Neural cell (in vitro differentiated cells): ENCODE measurements at regions not wholly inside any gene's neighbourhood (a gene's known extent, or its start where the extent isn't known, plus 50 kb on each side); places are given as distances from the start of the nearest gene placed in this dataset.

ENCODE experiments used
- H2AFZ ChIP-seq: fragments of 200-600, 300-800 bp; sonication (generic), shearing (Covaris generic); 2 replicates; pipeline ENCODE4 v1.6.0; 2014; ENCODE audit warnings: low read depth, mild to moderate bottlenecking, antibody characterized with exemption, low read length, moderate library complexity
- H3F3A ChIP-seq: fragments of 200-600 bp; shearing (Covaris generic); 2 replicates; pipeline ENCODE4 v1.6.1; 2016; ENCODE audit warnings: mild to moderate bottlenecking, moderate library complexity, mixed read lengths, antibody characterized with exemption, low read length; ENCODE audit not compliant: insufficient read depth, poor library complexity, severe bottlenecking
- H3K27ac ChIP-seq: fragments of 200-600, 300-800 bp; sonication (generic), shearing (Covaris generic); 2 replicates; pipeline ENCODE4 v1.5.1; 2014; ENCODE audit warnings: mild to moderate bottlenecking, low read length, moderate library complexity
- H3K27me3 ChIP-seq: fragments of 300-800, 200-600 bp; sonication (generic), shearing (Covaris generic); 2 replicates; pipeline ENCODE4 v1.6.0; 2014; ENCODE audit warnings: mild to moderate bottlenecking, low read depth, low read length, moderate library complexity; ENCODE audit not compliant: insufficient read depth
- H3K36me3 ChIP-seq: fragments of 300-800, 200-600 bp; sonication (generic), shearing (Covaris generic); 2 replicates; pipeline ENCODE4 v1.5.1; 2014; ENCODE audit warnings: mild to moderate bottlenecking, antibody characterized with exemption, low read length, moderate library complexity; ENCODE audit not compliant: insufficient read depth
- H3K4me2 ChIP-seq: fragments of 300-800, 200-600 bp; sonication (generic), shearing (Covaris generic); 2 replicates; pipeline ENCODE4 v1.6.0; 2014; ENCODE audit warnings: mild to moderate bottlenecking, low read length
- H3K4me3 ChIP-seq: fragments of 300-800, 200-600 bp; sonication (generic), shearing (Covaris generic); 2 replicates; pipeline ENCODE4 v1.5.1; 2014; ENCODE audit warnings: mild to moderate bottlenecking, low read length, moderate library complexity
- H3K79me2 ChIP-seq: fragments of 200-600 bp; shearing (Covaris generic); replicated peaks from 2 replicates; pipeline ENCODE4 v1.6.0; 2014; ENCODE audit warnings: mild to moderate bottlenecking, low read length, moderate library complexity; ENCODE audit not compliant: insufficient read depth
- H3K9ac ChIP-seq: fragments of 300-800, 200-600 bp; sonication (generic), shearing (Covaris generic); 2 replicates; pipeline ENCODE4 v1.6.1; 2016; ENCODE audit warnings: mild to moderate bottlenecking, low read length, mixed read lengths
- H3K9me2 ChIP-seq: fragments of 200-600 bp; shearing (Covaris generic); 2 replicates; pipeline ENCODE4 v1.6.1; 2016; ENCODE audit warnings: mild to moderate bottlenecking, low read length, mixed read lengths; ENCODE audit not compliant: insufficient read depth
- H3K9me3 ChIP-seq: fragments of 200-600, 300-800 bp; sonication (generic), shearing (Covaris generic); 2 replicates; pipeline ENCODE4 v1.6.1; 2016; ENCODE audit warnings: mild to moderate bottlenecking, mixed run types, low read length, moderate library complexity, mixed read lengths
- H4K20me1 ChIP-seq: fragments of 200-600 bp; shearing (Covaris generic); 2 replicates; pipeline ENCODE4 v1.6.1; 2016; ENCODE audit warnings: mild to moderate bottlenecking, mixed run types; ENCODE audit not compliant: insufficient read depth
- EP300 ChIP-seq: fragments of 450-650 bp; conservative IDR thresholded peaks from 2 replicates; pipeline ENCODE4 v1.6.1; 2014; ENCODE audit warnings: antibody characterized with exemption, mild to moderate bottlenecking, moderate library complexity; ENCODE audit not compliant: poor library complexity, severe bottlenecking
- EZH2 ChIP-seq: fragments of 200-600, 300-800 bp; shearing (Covaris generic), sonication (generic); IDR thresholded peaks from 2 replicates; pipeline ENCODE4 v1.6.1; 2014; ENCODE audit warnings: antibody characterized with exemption, low read length, borderline replicate concordance, mild to moderate bottlenecking; ENCODE audit not compliant: insufficient read depth, poor library complexity, severe bottlenecking
- MXI1 ChIP-seq: fragments of 450-650 bp; conservative IDR thresholded peaks from 2 replicates; pipeline ENCODE4 v1.6.1; 2014; ENCODE audit warnings: antibody characterized with exemption, mild to moderate bottlenecking; ENCODE audit not compliant: poor library complexity, severe bottlenecking
- POLR2AphosphoS5 ChIP-seq: IDR thresholded peaks from 2 replicates; pipeline ENCODE4 v1.6.1; 2012
- RAD21 ChIP-seq: fragments of 450-650 bp; conservative IDR thresholded peaks from 2 replicates; pipeline ENCODE4 v1.6.1; 2014; ENCODE audit warnings: antibody characterized with exemption, mild to moderate bottlenecking, moderate library complexity
- TAF1 ChIP-seq: IDR thresholded peaks from 2 replicates; pipeline ENCODE4 v1.6.1; 2012; ENCODE audit warnings: low read depth
- TF ChIP-seq, protein P1 (sequence below): fragments of 450-650 bp; IDR thresholded peaks from 2 replicates; pipeline ENCODE4 v1.5.1; 2014; ENCODE audit warnings: antibody characterized with exemption, mild to moderate bottlenecking, moderate library complexity; ENCODE audit not compliant: poor library complexity, severe bottlenecking

DNA sequence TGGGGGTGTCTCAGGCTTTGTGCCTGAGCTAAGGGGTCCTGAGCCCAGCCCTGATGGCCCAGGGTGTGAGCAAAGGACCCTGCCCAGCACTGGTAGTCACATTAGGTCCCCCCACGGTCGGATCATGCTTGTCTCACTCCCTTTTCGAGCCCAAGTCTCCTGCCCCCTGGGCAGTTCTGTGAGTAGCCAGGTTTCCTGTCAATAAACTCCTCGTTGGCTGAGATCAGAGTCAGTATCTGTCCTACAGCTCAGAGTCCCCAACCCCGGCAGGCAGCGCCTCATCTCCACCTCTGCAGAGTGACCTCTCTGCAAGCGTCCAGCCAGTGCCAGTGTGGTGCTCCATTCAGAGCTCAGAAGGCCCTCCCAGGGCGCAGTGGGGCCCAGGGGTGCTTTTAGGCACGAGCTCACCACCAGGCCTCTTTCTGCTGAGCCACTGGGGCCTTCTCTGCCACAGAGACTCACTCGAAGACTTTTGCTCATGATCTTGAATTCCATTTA lies 93.7 kb upstream of the PMEPA1 start:
- Histone ChIP-seq H3K27ac (no peak overlapping the region), H3K36me3 (no peaks in the 10 kb centered on the region), H3K9me2 (no peaks in the 10 kb centered on the region), H3K9me3 (no peaks in the 10 kb centered on the region), H2AFZ (no peak overlapping the region), H4K20me1 (no peaks in the 10 kb centered on the region), H3F3A (no peaks in the 10 kb centered on the region), H3K27me3 (no peaks in the 10 kb centered on the region), H3K4me3 (no peak overlapping the region), H3K9ac (no peak overlapping the region), H3K4me2 (no peak overlapping the region), H3K79me2 (no peaks in the 10 kb centered on the region)
- TF ChIP-seq MXI1 (no peak), RAD21 (no peak), POLR2AphosphoS5 (no peak)
- TF ChIP-seq, protein P1, sequence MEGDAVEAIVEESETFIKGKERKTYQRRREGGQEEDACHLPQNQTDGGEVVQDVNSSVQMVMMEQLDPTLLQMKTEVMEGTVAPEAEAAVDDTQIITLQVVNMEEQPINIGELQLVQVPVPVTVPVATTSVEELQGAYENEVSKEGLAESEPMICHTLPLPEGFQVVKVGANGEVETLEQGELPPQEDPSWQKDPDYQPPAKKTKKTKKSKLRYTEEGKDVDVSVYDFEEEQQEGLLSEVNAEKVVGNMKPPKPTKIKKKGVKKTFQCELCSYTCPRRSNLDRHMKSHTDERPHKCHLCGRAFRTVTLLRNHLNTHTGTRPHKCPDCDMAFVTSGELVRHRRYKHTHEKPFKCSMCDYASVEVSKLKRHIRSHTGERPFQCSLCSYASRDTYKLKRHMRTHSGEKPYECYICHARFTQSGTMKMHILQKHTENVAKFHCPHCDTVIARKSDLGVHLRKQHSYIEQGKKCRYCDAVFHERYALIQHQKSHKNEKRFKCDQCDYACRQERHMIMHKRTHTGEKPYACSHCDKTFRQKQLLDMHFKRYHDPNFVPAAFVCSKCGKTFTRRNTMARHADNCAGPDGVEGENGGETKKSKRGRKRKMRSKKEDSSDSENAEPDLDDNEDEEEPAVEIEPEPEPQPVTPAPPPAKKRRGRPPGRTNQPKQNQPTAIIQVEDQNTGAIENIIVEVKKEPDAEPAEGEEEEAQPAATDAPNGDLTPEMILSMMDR: no peak

DNA sequence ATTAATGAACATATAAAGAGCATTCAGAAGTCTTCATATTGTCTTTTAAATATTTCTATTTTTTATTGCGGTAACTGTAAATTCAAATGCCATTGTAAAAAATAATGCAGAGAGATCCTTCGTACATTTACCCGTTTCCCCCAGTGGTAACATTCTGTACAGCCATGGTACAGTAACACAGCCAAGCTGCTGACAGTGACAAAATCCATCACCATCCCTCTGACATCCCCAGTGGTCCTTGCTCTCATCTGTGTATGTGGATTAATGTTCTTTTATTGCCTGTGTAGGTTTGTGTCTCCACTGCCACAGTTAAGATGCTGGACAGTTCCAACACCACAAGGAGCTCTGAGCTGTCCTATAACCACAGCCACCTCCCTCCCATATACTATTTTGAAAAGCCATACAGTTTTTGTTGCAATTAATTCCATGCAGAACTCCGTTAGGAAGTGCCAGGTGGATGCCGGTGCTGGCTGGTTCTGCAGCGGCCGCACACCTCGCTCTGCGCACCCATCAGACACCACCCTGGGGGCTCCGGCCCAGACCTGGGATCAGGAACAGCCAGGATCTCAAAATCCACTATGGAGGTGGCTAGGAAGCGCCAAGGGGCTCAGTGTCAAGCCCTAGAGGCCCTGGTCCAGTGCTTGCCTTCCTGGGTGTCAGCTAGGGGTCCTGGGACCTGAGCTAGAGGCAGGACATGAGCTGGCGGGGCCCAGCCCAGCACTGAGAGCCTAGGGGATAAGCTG lies 93.1 kb upstream of the PMEPA1 start:
- no peak overlapping the region for H3K4me2 ChIP-seq
- H3K9me2 ChIP-seq: no peaks in the 10 kb centered on the region
- H2AFZ ChIP-seq: no peak overlapping the region
- H4K20me1 ChIP-seq: no peaks in the 10 kb centered on the region
- no peaks in the 10 kb centered on the region for H3K36me3 ChIP-seq
- no peak overlapping the region for H3K4me3 ChIP-seq
- H3F3A ChIP-seq: no peaks in the 10 kb centered on the region
- TF ChIP-seq MXI1 (no peak), EZH2 (no peak), RAD21 (no peak)
- TF ChIP-seq, protein P1: peak; percentile 33
- H3K9ac ChIP-seq: no peak overlapping the region
- H3K9me3 ChIP-seq: no peaks in the 10 kb centered on the region
- H3K27ac ChIP-seq: no peak overlapping the region
- no peaks in the 10 kb centered on the region for H3K27me3 ChIP-seq
- no peaks in the 10 kb centered on the region for H3K79me2 ChIP-seq

DNA sequence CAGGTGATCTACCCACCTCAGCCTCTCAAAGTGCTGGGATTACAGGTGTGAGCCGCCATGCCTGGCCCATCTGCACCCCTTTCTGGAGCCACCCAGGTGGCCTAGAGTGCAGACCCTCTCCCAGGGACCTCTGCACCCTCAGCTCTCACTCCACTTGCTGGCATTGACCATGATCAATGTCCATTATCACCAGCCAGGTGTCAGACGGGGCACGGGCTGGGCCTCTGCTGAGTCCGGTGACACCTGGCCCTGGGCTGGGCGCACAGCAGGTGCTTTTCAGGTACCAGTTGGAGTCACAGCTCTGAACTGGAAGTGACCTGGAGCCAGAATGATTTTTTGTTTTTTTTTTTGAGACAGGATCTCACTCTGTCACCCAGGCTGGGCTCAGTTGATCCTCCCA lies 91.8 kb upstream of the PMEPA1 start:
- no peak overlapping the region for H3K27ac ChIP-seq
- no peaks in the 10 kb centered on the region for H3K9me3 ChIP-seq
- H3K9ac ChIP-seq: no peak overlapping the region
- no peaks in the 10 kb centered on the region for H4K20me1 ChIP-seq
- no peaks in the 10 kb centered on the region for H3K36me3 ChIP-seq
- H3K4me2 ChIP-seq: no peak overlapping the region
- H3F3A ChIP-seq: no peaks in the 10 kb centered on the region
- H3K27me3 ChIP-seq: no peaks in the 10 kb centered on the region
- no peak for TF ChIP-seq EZH2
- no peak for TF ChIP-seq TAF1
- TF ChIP-seq RAD21: no peak
- TF ChIP-seq, protein P1: no peak
- TF ChIP-seq EP300: no peak
- no peak overlapping the region for H3K4me3 ChIP-seq
- H3K9me2 ChIP-seq: no peaks in the 10 kb centered on the region
- no peaks in the 10 kb centered on the region for H3K79me2 ChIP-seq
- H2AFZ ChIP-seq: no peak overlapping the region
